Caco-2 (cell line): ENCODE measurements at regions not wholly inside any gene's neighbourhood (a gene's known extent, or its start where the extent isn't known, plus 50 kb on each side); places are given as distances from the start of the nearest gene placed in this dataset.

Experiments used
- BruUV-seq: library from RNA; stranded (reverse); fragments of 400-500 nt; replicated peaks from 2 replicates; lab custom pipeline; 2021; lab: Mats Ljungman, UMichigan
- CTCF ChIA-PET: fragments of 300-600 bp; sonication (Branson Sonifier 250); formaldehyde crosslinking; loops from one replicate; lab custom pipeline; 2022; ENCODE audit warnings: antibody characterized with exemption; lab: Charles Lee
- POLR2A ChIA-PET: fragments of 300-600 bp; sonication (Branson Sonifier 250); formaldehyde crosslinking; loops from one replicate; lab custom pipeline; 2022; ENCODE audit warnings: antibody characterized with exemption; lab: Charles Lee
- DNase-seq, 2 experiments: peaks; one replicate each; pipeline versions ENCODE4 v3.0.0 to v3.0.0-alpha.2; 2020 to 2022
- H3K27me3 ChIP-seq: replicated peaks from 2 replicates; pipeline ENCODE4 v1.6.0; 2011; ENCODE audit warnings: low read length; ENCODE audit not compliant: control insufficient read depth, insufficient read depth
- H3K36me3 ChIP-seq: 2 replicates; pipeline ENCODE4 v1.5.1; 2011; ENCODE audit warnings: low read length; ENCODE audit not compliant: control insufficient read depth, insufficient read depth
- H3K4me1 ChIP-seq: fragments of 250-450 bp; sonication (Bioruptor Pico); 2 replicates; pipeline ENCODE4 v1.5.1; 2020; ENCODE audit warnings: mild to moderate bottlenecking
- H3K4me3 ChIP-seq: 2 replicates; pipeline ENCODE4 v1.5.1; 2011; ENCODE audit warnings: low read depth, mild to moderate bottlenecking, control low read depth, low read length
- H3K9me3 ChIP-seq: fragments of 250-450 bp; sonication (Bioruptor Pico); 2 replicates; pipeline ENCODE4 v1.5.1; 2020; ENCODE audit warnings: mild to moderate bottlenecking, moderate library complexity
- H3K27ac Mint-ChIP-seq: one replicate; pipeline ENCODE4 v1.8.0; 2022; ENCODE audit warnings: mixed read lengths; ENCODE audit not compliant: unreplicated experiment
- H3K27me3 Mint-ChIP-seq: one replicate; pipeline ENCODE4 v1.8.0; 2022; ENCODE audit warnings: mixed read lengths; ENCODE audit not compliant: insufficient read depth, unreplicated experiment
- H3K36me3 Mint-ChIP-seq: one replicate; pipeline ENCODE4 v1.8.0; 2022; ENCODE audit warnings: mild to moderate bottlenecking, mixed read lengths; ENCODE audit not compliant: insufficient read depth, unreplicated experiment
- H3K4me1 Mint-ChIP-seq: one replicate; pipeline ENCODE4 v1.8.0; 2022; ENCODE audit warnings: low read depth, mixed read lengths; ENCODE audit not compliant: unreplicated experiment
- H3K4me3 Mint-ChIP-seq: one replicate; pipeline ENCODE4 v1.8.0; 2022; ENCODE audit warnings: mild to moderate bottlenecking, moderate library complexity, mixed read lengths; ENCODE audit not compliant: unreplicated experiment
- H3K9me3 Mint-ChIP-seq: one replicate; pipeline ENCODE4 v1.8.0; 2022; ENCODE audit warnings: mixed read lengths; ENCODE audit not compliant: unreplicated experiment
- intact Hi-C: fragments of 100-400 bp; cut with micrococcal nuclease; formaldehyde crosslinking; loops from one replicate; pipeline ENCODE4 v1.10.0; 2022; ENCODE audit not compliant: unreplicated experiment
- TF ChIP-seq, protein P1 (sequence below), 2 experiments: fragments of 200-600 bp in 1 of 2; IDR thresholded peaks; 1 replicate in 1 of 2; 2 replicates in 1 of 2; pipeline versions ENCODE4 v1.5.1 to v1.8.0; 2011 to 2022; ENCODE audit warnings: antibody characterized with exemption in 1 of 2, control low read depth in 1 of 2, inconsistent platforms in 1 of 2, low read depth in 1 of 2, low read length in 1 of 2, mild to moderate bottlenecking in 1 of 2, moderate library complexity in 1 of 2; ENCODE audit not compliant: insufficient read depth in 1 of 2, severe bottlenecking in 1 of 2, unreplicated experiment in 1 of 2

DNA sequence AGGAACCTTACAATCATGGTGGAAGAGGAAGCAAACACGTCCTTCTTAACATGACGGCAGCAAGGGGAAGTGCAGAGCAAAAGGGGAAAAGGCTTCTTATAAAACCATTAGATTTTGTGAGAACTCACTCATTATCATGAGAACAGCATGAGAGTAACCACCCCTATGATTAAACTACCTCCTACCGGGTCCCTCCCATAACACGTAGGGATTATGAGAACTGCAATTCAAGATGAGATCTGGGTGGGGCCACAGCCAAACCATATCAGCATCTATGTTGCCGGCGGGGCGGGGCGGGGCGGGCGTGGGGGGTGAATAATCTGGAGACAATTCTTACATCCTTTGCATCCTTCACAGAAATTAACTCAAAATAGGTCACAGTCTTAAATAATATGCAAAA, 58.8 kb upstream of the GFPT2 start:
- no peak overlapping the region for H3K4me3 ChIP-seq
- Mint-ChIP-seq H3K9me3 (no peaks in the 10 kb centered on the region), H3K36me3 (no peaks in the 10 kb centered on the region), H3K4me3 (no peak overlapping the region), H3K27ac (no peak overlapping the region), H3K4me1 (no peaks in the 10 kb centered on the region), H3K27me3 (peaks cover 6% of the 10 kb centered on the region)
- H3K27me3 ChIP-seq = no peaks in the 10 kb centered on the region
- H3K9me3 ChIP-seq = peaks cover 5% of the 10 kb centered on the region
- TF ChIP-seq, protein P1, sequence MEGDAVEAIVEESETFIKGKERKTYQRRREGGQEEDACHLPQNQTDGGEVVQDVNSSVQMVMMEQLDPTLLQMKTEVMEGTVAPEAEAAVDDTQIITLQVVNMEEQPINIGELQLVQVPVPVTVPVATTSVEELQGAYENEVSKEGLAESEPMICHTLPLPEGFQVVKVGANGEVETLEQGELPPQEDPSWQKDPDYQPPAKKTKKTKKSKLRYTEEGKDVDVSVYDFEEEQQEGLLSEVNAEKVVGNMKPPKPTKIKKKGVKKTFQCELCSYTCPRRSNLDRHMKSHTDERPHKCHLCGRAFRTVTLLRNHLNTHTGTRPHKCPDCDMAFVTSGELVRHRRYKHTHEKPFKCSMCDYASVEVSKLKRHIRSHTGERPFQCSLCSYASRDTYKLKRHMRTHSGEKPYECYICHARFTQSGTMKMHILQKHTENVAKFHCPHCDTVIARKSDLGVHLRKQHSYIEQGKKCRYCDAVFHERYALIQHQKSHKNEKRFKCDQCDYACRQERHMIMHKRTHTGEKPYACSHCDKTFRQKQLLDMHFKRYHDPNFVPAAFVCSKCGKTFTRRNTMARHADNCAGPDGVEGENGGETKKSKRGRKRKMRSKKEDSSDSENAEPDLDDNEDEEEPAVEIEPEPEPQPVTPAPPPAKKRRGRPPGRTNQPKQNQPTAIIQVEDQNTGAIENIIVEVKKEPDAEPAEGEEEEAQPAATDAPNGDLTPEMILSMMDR (IDR thresholded peaks at IDR 0.05; ENCODE audit: insufficient read depth in 1 of 2, low read depth in 1 of 2, low read length in 1 of 2, severe bottlenecking in 1 of 2, unreplicated experiment in 1 of 2) = no peak
- no peaks in the 10 kb centered on the region for H3K4me1 ChIP-seq
- POLR2A ChIA-PET = no interaction called here
- no TSS peak for BruUV-seq
- intact Hi-C loops = no loop called here
- CTCF ChIA-PET = no interaction called here
- no peak for DNase-seq
- no peaks in the 10 kb centered on the region for H3K36me3 ChIP-seq

DNA sequence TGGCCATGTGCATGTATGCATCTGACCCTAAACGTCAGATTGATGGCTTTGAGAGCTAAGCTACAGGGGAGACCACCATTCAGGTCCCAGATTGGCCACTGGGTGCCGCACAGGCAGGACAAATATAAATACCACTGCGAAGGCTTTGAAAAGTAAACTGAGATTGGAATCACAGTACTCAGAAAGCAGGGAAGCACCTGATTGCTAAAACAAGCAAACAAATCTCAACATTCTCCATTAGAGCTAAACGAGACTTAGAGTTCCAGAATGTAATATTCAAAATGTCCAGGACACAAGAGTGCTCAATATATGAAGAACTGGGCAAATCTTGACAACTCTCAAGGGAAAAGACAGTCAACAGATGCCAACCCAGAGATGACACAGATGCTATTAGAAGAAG, 61.0 kb upstream of the GFPT2 start:
- POLR2A ChIA-PET = no interaction called here
- Mint-ChIP-seq H3K27ac (no peak overlapping the region), H3K4me3 (no peak overlapping the region), H3K4me1 (no peaks in the 10 kb centered on the region), H3K36me3 (no peaks in the 10 kb centered on the region), H3K27me3 (no peaks in the 10 kb centered on the region), H3K9me3 (no peaks in the 10 kb centered on the region)
- TF ChIP-seq, protein P1 (IDR thresholded peaks at IDR 0.05; ENCODE audit: insufficient read depth in 1 of 2, low read depth in 1 of 2, low read length in 1 of 2, severe bottlenecking in 1 of 2, unreplicated experiment in 1 of 2) = no peak
- no peaks in the 10 kb centered on the region for H3K4me1 ChIP-seq
- peaks cover 5% of the 10 kb centered on the region for H3K9me3 ChIP-seq
- no peaks in the 10 kb centered on the region for H3K36me3 ChIP-seq
- H3K4me3 ChIP-seq = no peak overlapping the region
- DNase-seq = no peak
- no TSS peak for BruUV-seq
- intact Hi-C loops = no loop called here
- no peaks in the 10 kb centered on the region for H3K27me3 ChIP-seq
- CTCF ChIA-PET = no interaction called here

DNA sequence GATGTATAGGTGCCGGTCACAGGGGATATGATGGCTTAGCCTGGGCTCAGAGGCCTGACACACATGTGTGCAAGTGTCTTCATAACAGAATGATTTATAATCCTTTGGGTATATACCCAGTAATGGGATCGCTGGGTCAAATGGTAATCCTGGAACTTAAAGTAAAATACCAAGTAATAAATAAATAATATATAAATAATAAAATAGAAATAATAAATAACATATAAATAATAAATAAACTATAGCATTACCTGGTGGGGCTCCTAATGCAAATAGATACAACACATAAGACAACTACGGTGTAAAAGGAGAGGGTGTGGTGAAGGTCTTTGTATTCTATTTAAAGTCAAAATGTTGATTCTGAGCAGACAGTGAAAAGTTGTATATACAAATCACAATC, 68.5 kb upstream of the GFPT2 start:
- no peaks in the 10 kb centered on the region for H3K4me1 Mint-ChIP-seq
- Histone ChIP-seq H3K4me1 (no peaks in the 10 kb centered on the region), H3K36me3 (no peaks in the 10 kb centered on the region), H3K9me3 (no peaks in the 10 kb centered on the region), H3K27me3 (no peaks in the 10 kb centered on the region), H3K4me3 (no peak overlapping the region)
- no peak for DNase-seq
- TF ChIP-seq, protein P1 (IDR thresholded peaks at IDR 0.05; ENCODE audit: insufficient read depth in 1 of 2, low read depth in 1 of 2, low read length in 1 of 2, severe bottlenecking in 1 of 2, unreplicated experiment in 1 of 2) = no peak
- CTCF ChIA-PET = no interaction called here
- no TSS peak for BruUV-seq
- intact Hi-C loops = no loop called here
- no peaks in the 10 kb centered on the region for H3K36me3 Mint-ChIP-seq
- no peaks in the 10 kb centered on the region for H3K27me3 Mint-ChIP-seq
- H3K27ac Mint-ChIP-seq = no peak overlapping the region
- H3K9me3 Mint-ChIP-seq = no peaks in the 10 kb centered on the region
- no peak overlapping the region for H3K4me3 Mint-ChIP-seq
- POLR2A ChIA-PET = no interaction called here
